Osteocyte (in vitro differentiated cells): ENCODE measurements at regions not wholly inside any gene's neighbourhood (a gene's known extent, or its start where the extent isn't known, plus 50 kb on each side); places are given as distances from the start of the nearest gene placed in this dataset.

Source experiments
- DNase-seq: peaks from one replicate; pipeline ENCODE4 v3.0.0; 2021; ENCODE audit warnings: mixed read lengths; ENCODE audit not compliant: unreplicated experiment; ENCODE audit errors: extremely low spot score
- H3K27ac Mint-ChIP-seq: one replicate; pipeline ENCODE4 v1.8.0; 2021; ENCODE audit warnings: mild to moderate bottlenecking, mixed read lengths; ENCODE audit not compliant: unreplicated experiment
- H3K27me3 Mint-ChIP-seq: one replicate; pipeline ENCODE4 v1.8.0; 2021; ENCODE audit warnings: mixed read lengths; ENCODE audit not compliant: unreplicated experiment
- H3K36me3 Mint-ChIP-seq: one replicate; pipeline ENCODE4 v1.8.0; 2021; ENCODE audit warnings: mixed read lengths; ENCODE audit not compliant: unreplicated experiment
- H3K4me1 Mint-ChIP-seq: one replicate; pipeline ENCODE4 v1.8.0; 2021; ENCODE audit warnings: mixed read lengths; ENCODE audit not compliant: unreplicated experiment
- H3K4me3 Mint-ChIP-seq: one replicate; pipeline ENCODE4 v1.8.0; 2021; ENCODE audit warnings: mild to moderate bottlenecking, moderate library complexity, mixed read lengths; ENCODE audit not compliant: unreplicated experiment
- H3K9me3 Mint-ChIP-seq: one replicate; pipeline ENCODE4 v1.8.0; 2021; ENCODE audit warnings: mixed read lengths; ENCODE audit not compliant: unreplicated experiment
- CTCF ChIP-seq: fragments of 200-600 bp; sonication (generic); IDR thresholded peaks from 2 replicates; pipeline ENCODE4 v1.5.0; 2021; ENCODE audit warnings: antibody characterized with exemption, mild to moderate bottlenecking, moderate library complexity

DNA sequence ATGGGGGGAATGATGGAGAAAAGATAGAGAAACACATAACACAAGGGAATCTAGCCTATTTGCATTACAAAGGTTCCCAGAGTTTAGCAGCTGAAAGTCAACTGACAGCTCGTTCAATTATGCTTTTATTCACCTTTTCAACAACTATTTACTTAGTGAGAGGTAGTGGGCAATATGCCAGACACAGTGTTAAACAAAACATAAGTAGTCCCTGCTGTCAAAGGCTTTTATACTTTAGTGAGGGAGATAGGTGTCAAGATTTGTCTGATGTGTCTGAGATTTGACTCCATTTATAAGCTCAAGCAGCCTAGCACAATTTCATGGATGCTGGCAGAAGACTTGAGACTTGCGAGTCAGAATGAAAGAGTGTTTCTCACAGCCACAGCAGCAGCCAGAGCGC lies 549.0 kb upstream of the VSTM2A start:
- no peak for TF ChIP-seq CTCF
- Mint-ChIP-seq H3K4me1 (no peaks in the 10 kb centered on the region), H3K27ac (no peak overlapping the region), H3K9me3 (peaks cover 6% of the 10 kb centered on the region), H3K36me3 (no peaks in the 10 kb centered on the region), H3K27me3 (no peaks in the 10 kb centered on the region), H3K4me3 (no peak overlapping the region)
- DNase-seq, result no peak

- H3K36me3 Mint-ChIP-seq, result no peaks in the 10 kb centered on the region
- no peak overlapping the region for H3K27ac Mint-ChIP-seq
- no peak for TF ChIP-seq CTCF
These were observed 545.3 kb upstream of the VSTM2A start for GRCh38 chr7:53996876-53997275.

DNA sequence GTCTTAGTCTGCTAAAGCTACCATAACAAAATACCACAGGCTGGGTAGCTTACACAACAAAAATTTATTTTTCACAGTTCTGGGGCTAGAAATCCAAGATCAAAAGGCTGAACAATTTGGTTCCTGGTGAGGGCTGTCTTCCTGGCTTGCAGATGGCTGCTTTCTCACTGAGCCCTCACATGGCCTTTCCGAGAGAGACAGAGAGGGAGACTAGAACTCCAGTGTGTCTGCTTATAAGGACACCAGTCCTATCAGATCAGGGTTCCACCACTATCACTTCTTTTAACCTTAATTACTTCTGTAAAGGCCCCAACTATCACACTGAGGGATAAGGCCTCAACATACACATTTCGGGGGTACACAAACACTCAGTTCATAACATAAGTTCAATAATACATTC lies 527.4 kb upstream of the VSTM2A start:
- Mint-ChIP-seq H3K36me3 (no peaks in the 10 kb centered on the region), H3K4me3 (no peak overlapping the region), H3K9me3 (peaks cover 3% of the 10 kb centered on the region), H3K27ac (no peak overlapping the region), H3K4me1 (no peaks in the 10 kb centered on the region), H3K27me3 (no peaks in the 10 kb centered on the region)
- TF ChIP-seq CTCF, result no peak
- DNase-seq, result no peak

More at GRCh38 chr7:53996876-53997275, 545.3 kb upstream of the VSTM2A start:
- no peak for DNase-seq
- H3K4me3 Mint-ChIP-seq, result no peak overlapping the region
- no peaks in the 10 kb centered on the region for H3K4me1 Mint-ChIP-seq
- no peaks in the 10 kb centered on the region for H3K27me3 Mint-ChIP-seq
- H3K9me3 Mint-ChIP-seq, result peaks cover 5% of the 10 kb centered on the region

DNA sequence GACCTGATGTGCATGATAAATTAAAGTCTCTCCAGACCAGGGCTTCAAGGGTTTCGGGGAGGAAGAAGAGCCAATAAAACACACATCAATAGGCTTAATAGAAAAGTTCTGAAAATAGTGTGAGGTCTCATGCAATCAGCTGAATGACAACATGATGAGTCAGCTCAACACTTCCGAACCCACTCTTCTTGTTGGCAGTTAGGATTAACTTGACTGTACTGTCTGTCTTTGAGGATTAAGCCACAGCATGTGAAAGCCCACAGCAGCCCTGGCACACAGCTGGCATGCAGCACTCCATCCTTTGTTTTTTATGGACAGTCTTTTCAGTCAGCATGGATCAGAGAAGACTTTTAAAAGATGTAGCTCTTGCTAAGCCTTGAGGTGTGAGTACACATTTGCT lies 526.9 kb upstream of the VSTM2A start:
- Mint-ChIP-seq H3K4me1 (no peaks in the 10 kb centered on the region), H3K4me3 (no peak overlapping the region), H3K27me3 (no peaks in the 10 kb centered on the region), H3K27ac (no peak overlapping the region), H3K36me3 (no peaks in the 10 kb centered on the region), H3K9me3 (peaks cover 3% of the 10 kb centered on the region)
- TF ChIP-seq CTCF, result no peak
- no peak for DNase-seq

- DNase-seq, result no peak
- H3K27me3 Mint-ChIP-seq, result no peaks in the 10 kb centered on the region
- no peaks in the 10 kb centered on the region for H3K36me3 Mint-ChIP-seq
- no peak overlapping the region for H3K4me3 Mint-ChIP-seq
- H3K27ac Mint-ChIP-seq, result no peak overlapping the region
- H3K4me1 Mint-ChIP-seq, result no peaks in the 10 kb centered on the region
- peaks cover 32% of the 10 kb centered on the region for H3K9me3 Mint-ChIP-seq
- no peak for TF ChIP-seq CTCF
These were observed 504.3 kb upstream of the VSTM2A start for GRCh38 chr7:54037873-54038272.
